HL-60 (cell line): ENCODE measurements at regions not wholly inside any gene's neighbourhood (a gene's known extent, or its start where the extent isn't known, plus 50 kb on each side); places are given as distances from the start of the nearest gene placed in this dataset.

ENCODE experiments used
- DNase-seq, 2 experiments: peaks; one replicate each; pipeline ENCODE4 v3.0.0-alpha.2; 2010 to 2020; ENCODE audit warnings: low read depth in 1 of 2, low spot score in 1 of 2
- H3K27ac ChIP-seq: fragments of 250-450 bp; sonication (Bioruptor Pico); replicated peaks from 2 replicates; pipeline ENCODE4 v1.5.1; 2020; ENCODE audit warnings: mild to moderate bottlenecking, moderate library complexity
- H3K27me3 ChIP-seq: fragments of 250-450 bp; sonication (Bioruptor Pico); 2 replicates; pipeline ENCODE4 v1.5.1; 2021; ENCODE audit warnings: mild to moderate bottlenecking, moderate library complexity; ENCODE audit not compliant: insufficient read depth, poor library complexity, severe bottlenecking
- H3K4me3 ChIP-seq: replicated peaks from 2 replicates; pipeline ENCODE4 v1.5.1; 2011; ENCODE audit warnings: mild to moderate bottlenecking, control low read depth, low read length; ENCODE audit not compliant: insufficient read depth
- CTCF ChIP-seq: IDR thresholded peaks from one replicate; pipeline ENCODE4 v1.5.1; 2011; ENCODE audit warnings: low read length, control low read depth, inconsistent platforms; ENCODE audit not compliant: insufficient read depth
- GABPA ChIP-seq: IDR thresholded peaks from 2 replicates; pipeline ENCODE4 v1.6.1; 2012; ENCODE audit warnings: low read depth
- POLR2AphosphoS5 ChIP-seq: IDR thresholded peaks from 2 replicates; pipeline ENCODE4 v1.6.1; 2012; ENCODE audit warnings: low read depth
- REST ChIP-seq: IDR thresholded peaks from 2 replicates; pipeline ENCODE4 v1.6.1; 2012; ENCODE audit warnings: low read depth; ENCODE audit not compliant: insufficient replicate concordance
- SPI1 ChIP-seq: IDR thresholded peaks from 2 replicates; pipeline ENCODE4 v1.6.1; 2012; ENCODE audit warnings: low read depth, mild to moderate bottlenecking, borderline replicate concordance

- H3K4me3 ChIP-seq = no peak overlapping the region
- no peaks in the 10 kb centered on the region for H3K27me3 ChIP-seq
- TF ChIP-seq CTCF (no peak), GABPA (no peak), REST (no peak), SPI1 (no peak), POLR2AphosphoS5 (no peak)
- H3K27ac ChIP-seq = no peak overlapping the region
- no peak for DNase-seq
These were observed 356.5 kb upstream of the IL12A start for GRCh38 chr3:159632128-159632527.

- no peak overlapping the region for H3K27ac ChIP-seq
- TF ChIP-seq REST = no peak
- TF ChIP-seq GABPA = no peak
- DNase-seq = no peak
These were observed 355.8 kb upstream of the IL12A start for GRCh38 chr3:159632851-159633250.

GRCh38 chr3:159634483-159634882 is 354.2 kb upstream of the IL12A start:
- TF ChIP-seq GABPA (no peak), SPI1 (no peak), CTCF (no peak), POLR2AphosphoS5 (no peak), REST (no peak)
- no peak for DNase-seq
- Histone ChIP-seq H3K27ac (no peak overlapping the region), H3K27me3 (no peaks in the 10 kb centered on the region), H3K4me3 (no peak overlapping the region)

More at GRCh38 chr3:159632851-159633250, 355.8 kb upstream of the IL12A start:
- Histone ChIP-seq H3K4me3 (no peak overlapping the region), H3K27me3 (no peaks in the 10 kb centered on the region)
